GM18502 (cell line): ENCODE measurements at regions not wholly inside any gene's neighbourhood (a gene's known extent, or its start where the extent isn't known, plus 50 kb on each side); places are given as distances from the start of the nearest gene placed in this dataset.
"Not testable (repeated sequence)": the region's sequence is repeated elsewhere in the genome, so short reads cannot be mapped to it uniquely, and the experiment has no call there.

Source experiments
- ATAC-seq: cut with Tn5 transposase; IDR thresholded peaks from one replicate; pipeline ENCODE4 v1.9.1; 2021; ENCODE audit warnings: mild to moderate bottlenecking; ENCODE audit not compliant: unreplicated experiment, poor library complexity

DNA sequence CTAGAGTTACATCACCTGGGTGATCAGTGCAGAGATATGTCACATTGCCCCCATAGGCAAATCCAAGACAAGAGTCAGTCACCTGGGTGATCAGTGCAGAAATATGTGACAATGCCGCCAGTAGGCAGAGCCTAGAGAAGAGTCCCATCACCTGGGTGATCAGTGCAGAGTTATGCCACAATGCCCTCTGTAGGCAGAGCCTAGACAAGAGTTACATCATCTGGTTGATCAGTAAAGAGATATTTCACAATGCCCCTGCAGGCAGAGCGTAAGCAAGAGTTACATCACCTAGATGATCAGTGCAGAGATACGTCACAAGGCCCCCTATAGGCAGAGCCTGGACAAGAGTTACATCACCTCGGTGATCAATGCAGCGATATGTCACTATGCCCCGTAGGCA lies 63.3 kb upstream of the FRG2B start:
- ATAC-seq, result not testable (repeated sequence)

DNA sequence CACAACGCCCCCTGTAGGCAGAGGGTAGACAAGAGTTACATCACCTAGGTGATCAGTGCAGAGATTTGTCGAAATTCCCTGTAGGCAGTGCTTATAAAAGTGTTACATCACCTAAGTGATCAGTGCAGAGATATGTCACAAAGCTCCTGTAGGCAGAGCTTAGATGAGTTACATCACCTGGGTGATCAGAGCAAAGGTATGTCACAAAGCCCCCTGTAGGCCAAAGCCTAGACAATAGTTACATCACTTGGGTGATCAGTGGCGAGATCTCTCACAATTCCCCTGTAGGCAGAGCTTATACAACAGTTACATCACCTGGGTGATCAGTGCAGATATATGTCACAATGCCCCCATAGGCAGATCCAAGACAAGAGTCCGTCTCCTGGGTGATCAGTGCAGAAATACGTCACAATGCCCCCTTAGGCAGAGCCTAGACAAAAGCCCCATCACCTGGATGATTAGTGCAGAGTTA lies 61.9 kb upstream of the FRG2B start:
- ATAC-seq, result peak; percentile 31

DNA sequence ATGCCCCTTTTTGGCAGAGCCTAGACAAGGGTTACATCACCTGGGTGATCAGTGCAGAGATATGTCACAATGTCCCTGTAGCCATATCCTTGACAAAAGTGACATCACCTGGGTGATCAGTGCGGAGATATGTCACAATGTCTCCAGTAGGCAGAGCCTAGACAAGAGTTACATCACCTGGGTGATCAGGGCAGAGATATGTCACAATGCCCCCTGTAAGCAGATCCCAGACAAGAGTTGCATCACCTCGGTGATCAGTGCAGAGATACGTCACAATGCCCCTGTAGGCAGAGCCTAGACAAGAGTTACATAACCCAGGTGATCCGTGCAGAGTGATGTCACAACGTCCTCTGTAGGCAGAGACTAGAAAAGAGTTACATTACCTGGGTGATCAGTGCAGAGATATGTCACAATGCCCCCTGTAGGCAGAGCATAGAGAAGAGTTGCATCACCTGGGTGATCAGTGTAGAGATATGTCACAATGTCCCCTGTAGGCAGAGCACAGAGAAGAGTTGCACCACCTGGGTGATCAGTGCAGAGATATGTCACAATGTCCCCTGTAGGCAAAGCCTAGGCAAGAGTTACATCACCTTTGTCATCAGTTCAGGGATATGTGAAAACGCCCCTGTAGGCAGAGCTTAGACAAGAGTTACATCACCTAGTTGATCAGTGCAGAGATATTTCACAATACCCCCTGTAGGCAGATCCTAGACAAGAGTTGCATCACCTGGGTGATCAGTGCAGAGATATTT lies 61.3 kb upstream of the FRG2B start:
- ATAC-seq, result peak; percentile 54

DNA sequence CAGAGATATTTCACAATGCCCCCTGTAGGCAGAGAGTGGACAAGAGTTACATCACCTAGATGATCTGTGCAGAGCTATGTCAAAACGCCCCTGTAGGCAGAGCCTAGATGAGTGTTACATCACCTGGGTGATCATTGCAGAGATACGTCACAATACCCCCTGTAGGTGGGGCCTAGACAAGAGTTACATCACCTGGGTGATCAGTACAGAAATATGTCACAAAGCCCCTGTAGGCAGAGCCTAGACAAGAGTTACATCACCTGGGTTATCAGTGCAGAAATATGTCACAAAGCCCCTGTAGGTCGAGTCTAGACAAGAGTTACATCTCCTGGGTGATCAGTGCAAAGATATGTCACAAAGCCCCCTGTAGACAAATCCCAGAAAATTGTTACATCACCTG lies 60.4 kb upstream of the FRG2B start:
- not testable (repeated sequence) for ATAC-seq
